GM19468 (cell line): ENCODE measurements at regions not wholly inside any gene's neighbourhood (a gene's known extent, or its start where the extent isn't known, plus 50 kb on each side); places are given as distances from the start of the nearest gene placed in this dataset.
"Not testable (repeated sequence)": the region's sequence is repeated elsewhere in the genome, so short reads cannot be mapped to it uniquely, and the experiment has no call there.

ENCODE experiments used
- ATAC-seq: cut with Tn5 transposase; IDR thresholded peaks from one replicate; pipeline ENCODE4 v1.9.1; 2021; ENCODE audit warnings: mild to moderate bottlenecking, moderate library complexity, moderate number of reproducible peaks; ENCODE audit not compliant: unreplicated experiment; ENCODE audit errors: extremely low read depth

GRCh38 chr4:180990931-180991330 lies 1252.3 kb upstream of the TENM3 start:
- no peak for ATAC-seq

GRCh38 chr4:180993244-180993836 lies 1249.9 kb upstream of the TENM3 start:
- ATAC-seq: no peak

- no peak for ATAC-seq
Measured at GRCh38 chr4:180994722-180995121, 1248.5 kb upstream of the TENM3 start.

- ATAC-seq: no peak
Measured at GRCh38 chr4:180999217-180999616, 1244.0 kb upstream of the TENM3 start.

GRCh38 chr4:181004056-181004455 lies 1239.1 kb upstream of the TENM3 start:
- no peak for ATAC-seq

GRCh38 chr4:181006499-181007260 lies 1236.5 kb upstream of the TENM3 start:
- ATAC-seq: no peak

- no peak for ATAC-seq
Measured at GRCh38 chr4:181007751-181008150, 1235.5 kb upstream of the TENM3 start.

- ATAC-seq: no peak
Measured at GRCh38 chr4:181008164-181008563, 1235.0 kb upstream of the TENM3 start.

GRCh38 chr4:181013162-181013561 lies 1230.0 kb upstream of the TENM3 start:
- ATAC-seq: no peak

- no peak for ATAC-seq
Measured at GRCh38 chr4:181017038-181017437, 1226.2 kb upstream of the TENM3 start.

GRCh38 chr4:181018472-181018871 lies 1224.7 kb upstream of the TENM3 start:
- no peak for ATAC-seq

GRCh38 chr4:181018913-181019312 lies 1224.3 kb upstream of the TENM3 start:
- ATAC-seq: no peak

- ATAC-seq: no peak
Measured at GRCh38 chr4:181020456-181020855, 1222.7 kb upstream of the TENM3 start.

GRCh38 chr4:181021213-181021612 lies 1222.0 kb upstream of the TENM3 start:
- ATAC-seq: no peak

- not testable (repeated sequence) for ATAC-seq
Measured at GRCh38 chr4:181030135-181030921, 1212.9 kb upstream of the TENM3 start.

GRCh38 chr4:181030961-181031360 lies 1212.2 kb upstream of the TENM3 start:
- ATAC-seq: no peak

GRCh38 chr4:181043486-181043885 lies 1199.7 kb upstream of the TENM3 start:
- ATAC-seq: no peak

- ATAC-seq: no peak
Measured at GRCh38 chr4:181046809-181047208, 1196.4 kb upstream of the TENM3 start.

- ATAC-seq: no peak
Measured at GRCh38 chr4:181051931-181052330, 1191.3 kb upstream of the TENM3 start.

GRCh38 chr4:181061787-181062186 lies 1181.4 kb upstream of the TENM3 start:
- ATAC-seq: no peak

- no peak for ATAC-seq
Measured at GRCh38 chr4:181063212-181063611, 1180.0 kb upstream of the TENM3 start.
